H1 (cell line): ENCODE measurements at regions not wholly inside any gene's neighbourhood (a gene's known extent, or its start where the extent isn't known, plus 50 kb on each side); places are given as distances from the start of the nearest gene placed in this dataset.

ENCODE experiments used
- CTCF ChIA-PET: fragments of 300-600 bp; sonication (Branson Sonifier 250); formaldehyde crosslinking; loops from one replicate; lab custom pipeline; 2021; ENCODE audit not compliant: partially characterized antibody; lab: Charles Lee
- POLR2A ChIA-PET: fragments of 300-600 bp; sonication (Branson Sonifier 250); formaldehyde crosslinking; loops from one replicate; lab custom pipeline; 2021; ENCODE audit warnings: inconsistent platforms; ENCODE audit not compliant: partially characterized antibody; lab: Charles Lee
- DNase-seq, 2 experiments: peaks; one replicate each; pipeline versions ENCODE4 v3.0.0 to v3.0.0-alpha.2; 2010 to 2022; ENCODE audit warnings: low spot score in 2 of 2, low read depth in 1 of 2, mixed read lengths in 1 of 2
- FAIRE-seq: peaks from 2 replicates; lab custom pipeline; 2011; peaks lifted over from hg19 to GRCh38; lab: Jason Lieb, UNC
- H2AFZ ChIP-seq: 2 replicates; pipeline ENCODE4 v1.8.1; 2012; ENCODE audit warnings: low read length, inconsistent platforms
- H2AK5ac ChIP-seq: 2 replicates; pipeline ENCODE4 v1.6.1; 2013; ENCODE audit warnings: low read depth, low read length
- H2BK120ac ChIP-seq: replicated peaks from 2 replicates; pipeline ENCODE3; 2013; ENCODE audit warnings: low read depth, low read length, inconsistent platforms
- H2BK12ac ChIP-seq: 2 replicates; pipeline ENCODE4 v1.6.1; 2013; ENCODE audit warnings: low read depth, low read length
- H2BK15ac ChIP-seq: 2 replicates; pipeline ENCODE4 v1.6.1; 2013; ENCODE audit warnings: low read length
- H2BK20ac ChIP-seq: 2 replicates; pipeline ENCODE4 v1.6.1; 2013; ENCODE audit warnings: low read length
- H2BK5ac ChIP-seq: 2 replicates; pipeline ENCODE4 v1.6.1; 2013; ENCODE audit warnings: low read depth, low read length
- H3K14ac ChIP-seq: 2 replicates; pipeline ENCODE4 v1.6.1; 2013; ENCODE audit warnings: inconsistent platforms; ENCODE audit not compliant: insufficient read length
- H3K18ac ChIP-seq: 2 replicates; pipeline ENCODE4 v1.6.1; 2013; ENCODE audit warnings: low read length; ENCODE audit errors: extremely low read depth
- H3K23ac ChIP-seq: 2 replicates; pipeline ENCODE4 v1.6.1; 2013; ENCODE audit warnings: inconsistent platforms; ENCODE audit not compliant: insufficient read length
- H3K23me2 ChIP-seq: 2 replicates; pipeline ENCODE4 v1.6.1; 2013; ENCODE audit warnings: low read depth, low read length
- H3K27ac ChIP-seq: 2 replicates; pipeline ENCODE4 v1.6.1; 2011; ENCODE audit warnings: low read depth, low read length, inconsistent platforms
- H3K27me3 ChIP-seq, 4 experiments: replicated peaks in 1 of 4; 1 replicate in 1 of 4; 2 replicates in 3 of 4; pipeline versions ENCODE4 v1.6.1 to v1.8.1; 2011 to 2013; ENCODE audit warnings: low read length in 3 of 4, mild to moderate bottlenecking in 3 of 4, inconsistent platforms in 2 of 4, mixed read lengths in 2 of 4, moderate library complexity in 1 of 4; ENCODE audit not compliant: control insufficient read depth in 3 of 4, insufficient read depth in 3 of 4; ENCODE audit errors: extremely low read depth in 1 of 4
- H3K36me3 ChIP-seq, 4 experiments: 2 replicates each; pipeline versions ENCODE4 v1.6.1 to v1.8.1; 2011 to 2013; ENCODE audit warnings: mild to moderate bottlenecking in 4 of 4, low read length in 3 of 4, moderate library complexity in 2 of 4, control low read depth in 1 of 4, inconsistent platforms in 1 of 4; ENCODE audit not compliant: insufficient read depth in 4 of 4, control insufficient read depth in 2 of 4
- H3K4ac ChIP-seq: replicated peaks from 2 replicates; pipeline ENCODE3; 2013; ENCODE audit warnings: low read length, low read depth, mixed read lengths, inconsistent platforms; ENCODE audit not compliant: insufficient read length
- H3K4me1 ChIP-seq, 4 experiments: replicated peaks in 1 of 4; 1 replicate in 1 of 4; 2 replicates in 3 of 4; pipeline versions ENCODE4 v1.6.1 to v1.8.1; 2011 to 2013; ENCODE audit warnings: low read length in 3 of 4, inconsistent platforms in 2 of 4, mixed read lengths in 1 of 4; ENCODE audit not compliant: insufficient read depth in 4 of 4, control insufficient read depth in 3 of 4
- H3K4me2 ChIP-seq, 2 experiments: 2 replicates each; pipeline versions ENCODE4 v1.6.1 to v1.8.1; 2011 to 2013; ENCODE audit warnings: low read depth in 2 of 2, low read length in 2 of 2, control low read depth in 1 of 2, inconsistent platforms in 1 of 2, mild to moderate bottlenecking in 1 of 2; ENCODE audit not compliant: insufficient read depth in 1 of 2
- H3K4me3 ChIP-seq, 4 experiments: fragments of 200-600, 300-600 bp in 1 of 4; sonication (generic), shearing (Covaris generic), sonication (Bioruptor Twin) in 1 of 4; 2 replicates each; pipeline versions ENCODE4 v1.5.1 to v1.8.1; 2011 to 2016; ENCODE audit warnings: low read length in 4 of 4, low read depth in 3 of 4, control low read depth in 2 of 4, inconsistent platforms in 2 of 4, mild to moderate bottlenecking in 2 of 4, mixed read lengths in 1 of 4, moderate library complexity in 1 of 4; ENCODE audit not compliant: insufficient read depth in 2 of 4; ENCODE audit errors: extremely low read depth in 1 of 4
- H3K56ac ChIP-seq: replicated peaks from 2 replicates; pipeline ENCODE3; 2013; ENCODE audit warnings: low read depth, mild to moderate bottlenecking, mixed read lengths, low read length, inconsistent platforms; ENCODE audit not compliant: insufficient read length
- H3K79me1 ChIP-seq: 2 replicates; pipeline ENCODE4 v1.6.1; 2013; ENCODE audit warnings: low read depth, low read length, control low read depth
- H3K79me2 ChIP-seq, 2 experiments: 2 replicates each; pipeline versions ENCODE4 v1.6.1 to v1.8.1; 2012 to 2013; ENCODE audit warnings: low read length in 2 of 2, mild to moderate bottlenecking in 2 of 2, inconsistent platforms in 1 of 2; ENCODE audit not compliant: insufficient read depth in 2 of 2, control insufficient read depth in 1 of 2
- H3K9ac ChIP-seq, 4 experiments: replicated peaks in 1 of 4; 1 replicate in 1 of 4; 2 replicates in 3 of 4; pipeline versions ENCODE4 v1.6.1 to v1.8.1; 2011 to 2013; ENCODE audit warnings: low read depth in 3 of 4, low read length in 3 of 4, control low read depth in 2 of 4, mild to moderate bottlenecking in 2 of 4, moderate library complexity in 2 of 4, inconsistent platforms in 1 of 4; ENCODE audit errors: extremely low read depth in 1 of 4
- H3K9me3 ChIP-seq, 2 experiments: 2 replicates each; pipeline versions ENCODE4 v1.6.1 to v1.8.1; 2012 to 2013; ENCODE audit warnings: mild to moderate bottlenecking in 2 of 2, moderate library complexity in 2 of 2, control low read depth in 1 of 2, inconsistent platforms in 1 of 2, low read depth in 1 of 2, low read length in 1 of 2, mixed read lengths in 1 of 2; ENCODE audit not compliant: insufficient read depth in 2 of 2
- H4K20me1 ChIP-seq, 2 experiments: replicated peaks in 1 of 2; 2 replicates each; pipeline versions ENCODE3 to v1.8.1; 2011 to 2013; ENCODE audit warnings: inconsistent platforms in 2 of 2, low read length in 2 of 2, mild to moderate bottlenecking in 1 of 2; ENCODE audit not compliant: insufficient read depth in 2 of 2, control insufficient read depth in 1 of 2
- H4K5ac ChIP-seq: 2 replicates; pipeline ENCODE4 v1.6.1; 2013; ENCODE audit warnings: low read length, low read depth, mixed read lengths, inconsistent platforms; ENCODE audit not compliant: insufficient read length
- H4K8ac ChIP-seq: 2 replicates; pipeline ENCODE4 v1.8.0; 2013; ENCODE audit warnings: mild to moderate bottlenecking, moderate library complexity, low read length, inconsistent platforms; ENCODE audit not compliant: insufficient read depth; ENCODE audit errors: extremely low read depth
- H4K91ac ChIP-seq: replicated peaks from 2 replicates; pipeline ENCODE3; 2013; ENCODE audit warnings: low read length, mixed read lengths, inconsistent platforms; ENCODE audit not compliant: insufficient read length
- ASH2L ChIP-seq: fragments of 200-600, 300-600 bp; sonication (generic); IDR thresholded peaks from one replicate; pipeline ENCODE4 v1.7.1; 2017; ENCODE audit warnings: low read length
- BACH1 ChIP-seq: IDR thresholded peaks from 2 replicates; pipeline ENCODE4 v1.6.1; 2012; ENCODE audit warnings: low read length, improper control_type of control experiment
- BCL11A ChIP-seq, 2 experiments: IDR thresholded peaks; one replicate each; pipeline ENCODE4 v1.6.1; 2011; ENCODE audit warnings: low read depth in 2 of 2, low read length in 2 of 2, mild to moderate bottlenecking in 2 of 2
- BRCA1 ChIP-seq: IDR thresholded peaks from 2 replicates; pipeline ENCODE4 v1.6.1; 2012; ENCODE audit warnings: low read depth, low read length, improper control_type of control experiment
- EP300 ChIP-seq, 2 experiments: IDR thresholded peaks; 1 replicate in 1 of 2; 2 replicates in 1 of 2; pipeline ENCODE4 v1.6.1; 2011 to 2012; ENCODE audit warnings: low read depth in 2 of 2, low read length in 2 of 2, mild to moderate bottlenecking in 2 of 2, borderline replicate concordance in 1 of 2, inconsistent platforms in 1 of 2, moderate library complexity in 1 of 2
- EZH2 ChIP-seq: fragments of 200-600 bp; sonication (generic); IDR thresholded peaks from 2 replicates; pipeline ENCODE4 v1.7.1; 2012; ENCODE audit warnings: low read depth, mild to moderate bottlenecking, moderate library complexity, low read length, inconsistent platforms; ENCODE audit not compliant: severe bottlenecking
- KDM4A ChIP-seq: IDR thresholded peaks from one replicate; pipeline ENCODE4 v1.7.1; 2012; ENCODE audit warnings: low read depth, mild to moderate bottlenecking, moderate library complexity, low read length, inconsistent platforms; ENCODE audit not compliant: severe bottlenecking
- MAFK ChIP-seq: IDR thresholded peaks from 2 replicates; pipeline ENCODE4 v1.6.1; 2012; ENCODE audit warnings: low read depth, mild to moderate bottlenecking, improper control_type of control experiment, low read length
- NRF1 ChIP-seq: IDR thresholded peaks from 2 replicates; pipeline ENCODE4 v1.6.1; 2011; ENCODE audit warnings: mild to moderate bottlenecking, low read depth, low read length, improper control_type of control experiment
- RBBP5 ChIP-seq: IDR thresholded peaks from 2 replicates; pipeline ENCODE4 v1.7.1; 2012; ENCODE audit warnings: low read depth, mild to moderate bottlenecking, inconsistent platforms, low read length, moderate library complexity, borderline replicate concordance
- SIX5 ChIP-seq: IDR thresholded peaks from 2 replicates; pipeline ENCODE4 v1.6.1; 2011; ENCODE audit warnings: mild to moderate bottlenecking, low read depth, low read length
- SP4 ChIP-seq: IDR thresholded peaks from 2 replicates; pipeline ENCODE4 v1.6.1; 2012; ENCODE audit warnings: low read length, inconsistent platforms
- SUZ12 ChIP-seq: fragments of 200-600 bp; sonication (generic); IDR thresholded peaks from 2 replicates; pipeline ENCODE4 v1.6.1; 2012; ENCODE audit warnings: mild to moderate bottlenecking, inconsistent platforms, low read length, moderate library complexity, mixed read lengths
- YY1 ChIP-seq: IDR thresholded peaks from 2 replicates; pipeline ENCODE4 v1.6.1; 2011; ENCODE audit warnings: low read depth, mild to moderate bottlenecking, low read length
- WGBS, 2 experiments: shearing (Covaris generic) in 1 of 2; methylation state at CpG; one replicate each; pipeline versions ENCODE4 v1.1.6 to v1.1.7; 2013 to 2015; ENCODE audit warnings: low lambda C conversion rate in 2 of 2, mixed read lengths in 2 of 2, inconsistent platforms in 1 of 2, low coverage in 1 of 2, missing lambda C conversion rate in 1 of 2; ENCODE audit not compliant: insufficient replicate concordance in 2 of 2, insufficient coverage in 1 of 2, insufficient read length in 1 of 2; ENCODE audit errors: extremely low coverage in 1 of 2, missing lambda C conversion rate in 1 of 2; 5-methylcytosine and 5-hydroxymethylcytosine counted together
- TF ChIP-seq, protein P1 (sequence below): IDR thresholded peaks from 2 replicates; pipeline ENCODE4 v1.6.1; 2012; ENCODE audit warnings: inconsistent platforms

DNA sequence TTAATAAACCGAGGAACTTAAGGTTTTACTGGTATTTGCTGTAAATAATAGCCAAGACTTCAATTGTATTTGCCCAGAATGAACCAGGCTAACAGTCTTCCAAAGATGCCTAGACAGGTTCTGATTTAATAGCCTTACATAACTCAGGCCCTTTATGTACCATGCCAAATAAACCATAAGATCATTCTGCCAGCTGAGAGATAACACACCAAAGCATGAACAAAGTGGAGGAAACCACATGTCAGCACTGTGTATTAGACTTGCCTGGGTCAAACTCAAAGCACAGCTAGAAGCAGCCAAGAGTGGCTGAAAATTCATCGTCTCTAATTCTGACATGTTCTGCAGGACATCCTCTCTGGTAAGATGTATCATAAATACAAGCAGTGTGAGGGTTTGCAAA lies 319.3 kb upstream of the ZNF608 start:
- H2BK15ac ChIP-seq: no peak overlapping the region
- no peak overlapping the region for H2BK12ac ChIP-seq
- no peak overlapping the region for H3K27ac ChIP-seq
- H3K79me1 ChIP-seq: no peaks in the 10 kb centered on the region
- DNase-seq (no peak), FAIRE-seq (no peak)
- no peaks in the 10 kb centered on the region for H3K36me3 ChIP-seq
- H3K4me2 ChIP-seq: no peak overlapping the region
- ChIA-PET CTCF (no interaction called here), POLR2A (no interaction called here)
- peak overlapping the region; percentile 46 for H3K4ac ChIP-seq
- H3K79me2 ChIP-seq: no peaks in the 10 kb centered on the region
- H3K9ac ChIP-seq: no peak overlapping the region
- no peak overlapping the region for H2BK20ac ChIP-seq
- H3K4me3 ChIP-seq: no peak overlapping the region
- H4K20me1 ChIP-seq: no peaks in the 10 kb centered on the region
- no peak overlapping the region for H3K56ac ChIP-seq
- peaks cover 0 to 2% of the 10 kb centered on the region in 2 experiments; a peak in 1 of 4 replicates for H3K9me3 ChIP-seq
- H2AK5ac ChIP-seq: no peak overlapping the region
- no peak overlapping the region for H4K5ac ChIP-seq
- peaks cover 0 to 5% (median under 1%) of the 10 kb centered on the region in 4 experiments; a peak in 5 of 7 replicates for H3K4me1 ChIP-seq
- H3K18ac ChIP-seq: no peak overlapping the region
- H2BK120ac ChIP-seq: peak overlapping the region; percentile 69
- H2AFZ ChIP-seq: no peak overlapping the region
- no peak overlapping the region for H4K8ac ChIP-seq
- H3K23me2 ChIP-seq: no peaks in the 10 kb centered on the region
- H2BK5ac ChIP-seq: no peak overlapping the region
- H3K23ac ChIP-seq: peak overlapping the region; percentile 70
- H3K27me3 ChIP-seq: no peaks in the 10 kb centered on the region
- WGBS, 2 experiments: 90% methylated on average over 2 of the region's 2 CpGs; no CpG with 5 or more reads in 1 of the 2 experiments
- no peak overlapping the region for H4K91ac ChIP-seq
- no peak overlapping the region for H3K14ac ChIP-seq
- TF ChIP-seq EZH2: no peak
- no peak for TF ChIP-seq BRCA1
- no peak for TF ChIP-seq SUZ12
- TF ChIP-seq ASH2L: no peak
- TF ChIP-seq MAFK: no peak
- TF ChIP-seq YY1: no peak
- no peak for TF ChIP-seq EP300 (IDR thresholded peaks at IDR 0.05; ENCODE audit: borderline replicate concordance in 1 of 2, low read depth in 2 of 2, low read length in 2 of 2)
- TF ChIP-seq BCL11A (IDR thresholded peaks at IDR 0.05; ENCODE audit: low read depth in 2 of 2, low read length in 2 of 2): no peak
- no peak for TF ChIP-seq RBBP5
- TF ChIP-seq BACH1: no peak
- TF ChIP-seq SIX5: no peak
- TF ChIP-seq, protein P1, sequence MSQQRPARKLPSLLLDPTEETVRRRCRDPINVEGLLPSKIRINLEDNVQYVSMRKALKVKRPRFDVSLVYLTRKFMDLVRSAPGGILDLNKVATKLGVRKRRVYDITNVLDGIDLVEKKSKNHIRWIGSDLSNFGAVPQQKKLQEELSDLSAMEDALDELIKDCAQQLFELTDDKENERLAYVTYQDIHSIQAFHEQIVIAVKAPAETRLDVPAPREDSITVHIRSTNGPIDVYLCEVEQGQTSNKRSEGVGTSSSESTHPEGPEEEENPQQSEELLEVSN: no peak
- no peak for TF ChIP-seq NRF1
- no peak for TF ChIP-seq KDM4A
- no peak for TF ChIP-seq SP4
